HepG2 (cell line): ENCODE measurements at regions not wholly inside any gene's neighbourhood (a gene's known extent, or its start where the extent isn't known, plus 50 kb on each side); places are given as distances from the start of the nearest gene placed in this dataset.

ENCODE experiments used
- AKNA ChIP-seq: sonication (generic); formaldehyde crosslinking; IDR thresholded peaks from 2 replicates; pipeline ENCODE4 v1.4.0; 2020; ENCODE audit warnings: missing genetic modification reagents, borderline replicate concordance
- CENPX ChIP-seq: sonication (generic); formaldehyde crosslinking; IDR thresholded peaks from 2 replicates; pipeline ENCODE4 v1.9.0; 2021; ENCODE audit warnings: mild to moderate bottlenecking, missing genetic modification reagents, moderate library complexity
- EED ChIP-seq: sonication (generic); formaldehyde crosslinking; IDR thresholded peaks from 2 replicates; pipeline ENCODE4 v1.5.0; 2020; ENCODE audit warnings: mild to moderate bottlenecking, missing genetic modification reagents
- FOXK2 ChIP-seq: fragments of 450-650 bp; IDR thresholded peaks from 2 replicates; pipeline ENCODE4 v1.6.1; 2016
- HDAC2 ChIP-seq: sonication (generic); formaldehyde crosslinking; IDR thresholded peaks from 2 replicates; pipeline ENCODE4 v1.4.0; 2020; ENCODE audit warnings: missing genetic modification reagents
- ISL2 ChIP-seq: sonication (generic); formaldehyde crosslinking; IDR thresholded peaks from 2 replicates; pipeline ENCODE4 v1.5.0; 2020; ENCODE audit warnings: missing genetic modification reagents
- KDM5A ChIP-seq: fragments of 200-600 bp; sonication (generic); IDR thresholded peaks from 2 replicates; pipeline ENCODE4 v1.7.0; 2018; ENCODE audit warnings: antibody characterized with exemption, mild to moderate bottlenecking, low read length, borderline replicate concordance
- MED1 ChIP-seq: sonication (generic); formaldehyde crosslinking; IDR thresholded peaks from 2 replicates; pipeline ENCODE4 v1.4.0; 2020; ENCODE audit warnings: missing genetic modification reagents
- MYC ChIP-seq: sonication (generic); formaldehyde crosslinking; IDR thresholded peaks from 2 replicates; pipeline ENCODE4 v1.9.0; 2021; ENCODE audit warnings: missing genetic modification reagents, borderline replicate concordance
- SNAI1 ChIP-seq: sonication (generic); formaldehyde crosslinking; IDR thresholded peaks from 2 replicates; pipeline ENCODE4 v1.5.0; 2020; ENCODE audit warnings: mild to moderate bottlenecking, missing genetic modification reagents, borderline replicate concordance
- TOPORS ChIP-seq: sonication (generic); formaldehyde crosslinking; IDR thresholded peaks from 2 replicates; pipeline ENCODE4 v1.8.0; 2023; ENCODE audit warnings: mild to moderate bottlenecking, missing genetic modification reagents
- ZBTB20 ChIP-seq: sonication (generic); formaldehyde crosslinking; IDR thresholded peaks from 2 replicates; pipeline ENCODE4 v1.8.1; 2023; ENCODE audit warnings: missing genetic modification reagents, low read depth, mild to moderate bottlenecking, borderline replicate concordance
- ZEB1 ChIP-seq: IDR thresholded peaks from 2 replicates; pipeline ENCODE4 v1.6.1; 2012; ENCODE audit warnings: mild to moderate bottlenecking, low read depth, inconsistent platforms; ENCODE audit not compliant: insufficient replicate concordance
- ZFP36L1 ChIP-seq: sonication (generic); formaldehyde crosslinking; IDR thresholded peaks from 2 replicates; pipeline ENCODE4 v1.8.0; 2022; ENCODE audit warnings: mild to moderate bottlenecking, missing genetic modification reagents, moderate library complexity
- ZNF512 ChIP-seq: sonication (generic); formaldehyde crosslinking; IDR thresholded peaks from 2 replicates; pipeline ENCODE4 v1.4.0; 2020; ENCODE audit warnings: mild to moderate bottlenecking, missing genetic modification reagents
- ZNF557 ChIP-seq: sonication (generic); formaldehyde crosslinking; IDR thresholded peaks from 2 replicates; pipeline ENCODE4 v1.4.0; 2020; ENCODE audit warnings: missing genetic modification reagents
- ZNF678 ChIP-seq: sonication (generic); formaldehyde crosslinking; IDR thresholded peaks from 2 replicates; pipeline ENCODE4 v1.4.0; 2020; ENCODE audit warnings: mild to moderate bottlenecking, missing genetic modification reagents
- ZNF710 ChIP-seq: sonication (generic); formaldehyde crosslinking; IDR thresholded peaks from 2 replicates; pipeline ENCODE4 v1.5.0; 2020; ENCODE audit warnings: mild to moderate bottlenecking, missing genetic modification reagents, borderline replicate concordance
- TF ChIP-seq, protein P1 (sequence below): sonication (generic); formaldehyde crosslinking; IDR thresholded peaks from 2 replicates; pipeline ENCODE4 v1.4.0; 2020; ENCODE audit warnings: missing genetic modification reagents, borderline replicate concordance

- TF ChIP-seq AKNA (CRISPR knock-in tag), result no peak
- TF ChIP-seq ZBTB20 (CRISPR knock-in tag), result no peak
- peak; percentile 76 for TF ChIP-seq ZEB1
- no peak for TF ChIP-seq ZNF557 (CRISPR knock-in tag)
- peak; percentile 93 for TF ChIP-seq HDAC2 (CRISPR knock-in tag)
- TF ChIP-seq ZNF678 (CRISPR knock-in tag), result no peak
- no peak for TF ChIP-seq KDM5A
- TF ChIP-seq ZNF710 (CRISPR knock-in tag), result 0 out of 2 replicates have a peak, but pooled peaks have one; percentile 23
- TF ChIP-seq EED, result no peak
- TF ChIP-seq FOXK2, result no peak
- TF ChIP-seq ZNF512 (CRISPR knock-in tag), result no peak
- TF ChIP-seq TOPORS (CRISPR knock-in tag), result no peak
- TF ChIP-seq, protein P1, sequence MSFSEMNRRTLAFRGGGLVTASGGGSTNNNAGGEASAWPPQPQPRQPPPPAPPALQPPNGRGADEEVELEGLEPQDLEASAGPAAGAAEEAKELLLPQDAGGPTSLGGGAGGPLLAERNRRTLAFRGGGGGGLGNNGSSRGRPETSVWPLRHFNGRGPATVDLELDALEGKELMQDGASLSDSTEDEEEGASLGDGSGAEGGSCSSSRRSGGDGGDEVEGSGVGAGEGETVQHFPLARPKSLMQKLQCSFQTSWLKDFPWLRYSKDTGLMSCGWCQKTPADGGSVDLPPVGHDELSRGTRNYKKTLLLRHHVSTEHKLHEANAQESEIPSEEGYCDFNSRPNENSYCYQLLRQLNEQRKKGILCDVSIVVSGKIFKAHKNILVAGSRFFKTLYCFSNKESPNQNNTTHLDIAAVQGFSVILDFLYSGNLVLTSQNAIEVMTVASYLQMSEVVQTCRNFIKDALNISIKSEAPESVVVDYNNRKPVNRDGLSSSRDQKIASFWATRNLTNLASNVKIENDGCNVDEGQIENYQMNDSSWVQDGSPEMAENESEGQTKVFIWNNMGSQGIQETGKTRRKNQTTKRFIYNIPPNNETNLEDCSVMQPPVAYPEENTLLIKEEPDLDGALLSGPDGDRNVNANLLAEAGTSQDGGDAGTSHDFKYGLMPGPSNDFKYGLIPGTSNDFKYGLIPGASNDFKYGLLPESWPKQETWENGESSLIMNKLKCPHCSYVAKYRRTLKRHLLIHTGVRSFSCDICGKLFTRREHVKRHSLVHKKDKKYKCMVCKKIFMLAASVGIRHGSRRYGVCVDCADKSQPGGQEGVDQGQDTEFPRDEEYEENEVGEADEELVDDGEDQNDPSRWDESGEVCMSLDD (CRISPR knock-in tag), result no peak
- no peak for TF ChIP-seq CENPX
- no peak for TF ChIP-seq MYC
- 0 out of 2 replicates have a peak, but pooled peaks have one; percentile 23 for TF ChIP-seq ZFP36L1 (CRISPR knock-in tag)
- no peak for TF ChIP-seq SNAI1 (CRISPR knock-in tag)
- peak; percentile 97 for TF ChIP-seq MED1 (CRISPR knock-in tag)
- peak; percentile 97 for TF ChIP-seq ISL2 (CRISPR knock-in tag)
Measured at GRCh38 chr3:20320489-20320888, 134.5 kb upstream of the SGO1 start (continued).
